OCI-LY1 (cell line): ENCODE measurements at regions not wholly inside any gene's neighbourhood (a gene's known extent, or its start where the extent isn't known, plus 50 kb on each side); places are given as distances from the start of the nearest gene placed in this dataset.

Source experiments
- CTCF ChIP-seq: fragments of 200-600 bp; sonication (generic), shearing (Covaris generic); IDR thresholded peaks from 2 replicates; pipeline ENCODE4 v1.5.1; 2017; ENCODE audit warnings: mild to moderate bottlenecking, antibody characterized with exemption, low read length, moderate library complexity, mixed read lengths
- EZH2 ChIP-seq: fragments of 200-600 bp; sonication (generic), shearing (Covaris generic); IDR thresholded peaks from 2 replicates; pipeline ENCODE4 v1.8.0; 2017; ENCODE audit warnings: borderline replicate concordance, mixed run types, mild to moderate bottlenecking, antibody characterized with exemption, low read length, moderate library complexity, mixed read lengths

- no peak for TF ChIP-seq EZH2
- no peak for TF ChIP-seq CTCF
These were observed 1615.2 kb upstream of the ACVR2A start for GRCh38 chr2:146229508-146230155.
